ENCODE measurements at regions not wholly inside any gene's neighbourhood (a gene's known extent, or its start where the extent isn't known, plus 50 kb on each side); places are given as distances from the start of the nearest gene placed in this dataset.
"Not testable (repeated sequence)": the region's sequence is repeated elsewhere in the genome, so short reads cannot be mapped to it uniquely, and the experiment has no call there.

DNA sequence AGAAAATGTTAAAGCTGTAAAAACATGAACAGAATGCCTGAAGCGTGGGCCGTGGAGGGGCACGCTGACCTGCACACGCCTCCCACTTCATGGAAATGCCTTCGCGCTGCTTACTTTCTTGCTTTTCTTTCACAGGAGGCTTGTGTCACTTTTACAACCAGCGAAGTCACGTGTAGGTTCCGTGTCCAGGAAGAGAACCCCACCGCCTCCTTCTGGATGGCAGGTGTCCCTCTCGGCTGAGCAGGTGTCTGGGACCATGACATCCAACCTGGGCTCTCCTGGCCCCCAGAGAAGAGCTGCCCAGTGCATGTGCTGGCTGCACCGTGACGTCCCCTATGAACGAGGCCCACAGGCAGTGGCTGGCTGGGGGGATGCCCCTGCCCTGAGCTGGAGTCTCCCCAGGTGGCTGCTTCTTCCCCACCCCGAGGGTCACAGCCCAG is 345.0 kb upstream of the SFSWAP start:
- TF ChIP-seq CTCF (IDR thresholded peaks at IDR 0.05; ENCODE audit: unreplicated experiment) = no peak
- H3K27me3 Mint-ChIP-seq = peaks cover 10% of the 10 kb centered on the region
- no peak overlapping the region for H3K4me3 Mint-ChIP-seq (ENCODE audit: low read depth)
- H3K9me3 Mint-ChIP-seq (ENCODE audit: low read depth) = no peaks in the 10 kb centered on the region
- DNase-seq (ENCODE audit: low spot score, unreplicated experiment) = no peak
- no peak overlapping the region for H3K27ac Mint-ChIP-seq
- H3K36me3 Mint-ChIP-seq (ENCODE audit: insufficient read depth) = no peaks in the 10 kb centered on the region
- peaks cover 4% of the 10 kb centered on the region for H3K4me1 Mint-ChIP-seq (ENCODE audit: low read depth)

GRCh38 chr12:131366261-131366871 is 344.5 kb upstream of the SFSWAP start:
- H3K4me1 Mint-ChIP-seq (ENCODE audit: low read depth) = peaks cover 4% of the 10 kb centered on the region
- H3K36me3 Mint-ChIP-seq (ENCODE audit: insufficient read depth) = no peaks in the 10 kb centered on the region
- H3K27ac Mint-ChIP-seq = peak overlapping the region; percentile 13
- no peak for DNase-seq (ENCODE audit: low spot score, unreplicated experiment)
- H3K27me3 Mint-ChIP-seq = peaks cover 7% of the 10 kb centered on the region
- TF ChIP-seq CTCF (IDR thresholded peaks at IDR 0.05; ENCODE audit: unreplicated experiment) = no peak
- no peaks in the 10 kb centered on the region for H3K9me3 Mint-ChIP-seq (ENCODE audit: low read depth)
- no peak overlapping the region for H3K4me3 Mint-ChIP-seq (ENCODE audit: low read depth)

DNA sequence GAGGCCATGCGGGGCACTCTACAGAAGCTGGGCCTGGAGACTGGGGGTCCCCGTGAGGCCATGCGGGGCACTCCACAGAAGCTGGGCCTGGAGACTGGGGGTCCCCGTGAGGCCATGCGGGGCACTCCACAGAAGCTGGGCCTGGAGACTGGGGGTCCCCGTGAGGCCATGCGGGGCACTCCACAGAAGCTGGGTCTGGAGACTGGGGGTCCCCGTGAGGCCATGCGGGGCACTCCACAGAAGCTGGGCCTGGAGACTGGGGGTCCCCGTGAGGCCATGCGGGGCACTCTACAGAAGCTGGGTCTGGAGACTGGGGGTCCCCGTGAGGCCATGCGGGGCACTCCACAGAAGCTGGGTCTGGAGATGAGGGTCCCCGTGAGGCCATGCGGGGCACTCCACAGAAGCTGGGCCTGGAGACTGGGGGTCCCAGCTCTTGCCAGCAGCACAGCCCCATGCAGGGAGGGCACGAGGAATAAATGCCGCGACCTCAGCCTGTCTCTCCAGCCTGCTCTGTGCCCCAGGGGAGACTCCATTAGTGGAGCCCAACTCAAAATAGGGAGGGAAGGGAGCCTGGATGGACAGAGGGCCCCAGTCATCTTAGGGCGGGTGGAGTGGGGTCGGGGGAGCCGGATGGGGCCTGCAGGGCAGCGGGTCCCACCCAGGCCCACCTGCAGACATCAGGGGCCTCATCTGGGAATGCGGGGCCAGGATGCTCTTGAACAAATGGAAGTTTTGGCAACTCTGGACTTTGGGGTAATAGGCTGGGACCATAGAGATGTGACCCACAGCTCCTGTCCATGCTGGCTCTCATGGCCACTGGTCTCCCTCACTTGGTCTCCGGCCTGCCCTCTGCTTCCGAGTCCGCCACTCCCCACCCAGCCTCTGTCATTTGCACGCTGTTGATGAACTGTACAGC is 343.6 kb upstream of the SFSWAP start:
- not testable (repeated sequence) for H3K4me3 Mint-ChIP-seq (ENCODE audit: low read depth); H3K27ac Mint-ChIP-seq; H3K4me1 Mint-ChIP-seq (ENCODE audit: low read depth); H3K27me3 Mint-ChIP-seq; DNase-seq (ENCODE audit: low spot score, unreplicated experiment); H3K36me3 Mint-ChIP-seq (ENCODE audit: insufficient read depth); H3K9me3 Mint-ChIP-seq (ENCODE audit: low read depth)

- Mint-ChIP-seq H3K27ac (no peak overlapping the region), H3K36me3 (ENCODE audit: insufficient read depth) (no peaks in the 10 kb centered on the region), H3K4me1 (ENCODE audit: low read depth) (peaks cover 4% of the 10 kb centered on the region), H3K9me3 (ENCODE audit: low read depth) (no peaks in the 10 kb centered on the region), H3K4me3 (ENCODE audit: low read depth) (no peak overlapping the region), H3K27me3 (peaks cover 4% of the 10 kb centered on the region)
- TF ChIP-seq CTCF (IDR thresholded peaks at IDR 0.05; ENCODE audit: unreplicated experiment) = no peak
- no peak for DNase-seq (ENCODE audit: low spot score, unreplicated experiment)
Measured at GRCh38 chr12:131367983-131368667, 342.8 kb upstream of the SFSWAP start.

GRCh38 chr12:131368668-131369071 is 342.2 kb upstream of the SFSWAP start:
- H3K27me3 Mint-ChIP-seq = peaks cover 6% of the 10 kb centered on the region
- DNase-seq (ENCODE audit: low spot score, unreplicated experiment) = no peak
- no peak overlapping the region for H3K27ac Mint-ChIP-seq
- no peaks in the 10 kb centered on the region for H3K36me3 Mint-ChIP-seq (ENCODE audit: insufficient read depth)
- H3K4me3 Mint-ChIP-seq (ENCODE audit: low read depth) = no peak overlapping the region
- no peaks in the 10 kb centered on the region for H3K9me3 Mint-ChIP-seq (ENCODE audit: low read depth)
- H3K4me1 Mint-ChIP-seq (ENCODE audit: low read depth) = peaks cover 4% of the 10 kb centered on the region
- TF ChIP-seq CTCF (IDR thresholded peaks at IDR 0.05; ENCODE audit: unreplicated experiment) = no peak
